ENCODE measurements at regions not wholly inside any gene's neighbourhood (a gene's known extent, or its start where the extent isn't known, plus 50 kb on each side); places are given as distances from the start of the nearest gene placed in this dataset.
"Not testable (repeated sequence)": the region's sequence is repeated elsewhere in the genome, so short reads cannot be mapped to it uniquely, and the experiment has no call there.

DNA sequence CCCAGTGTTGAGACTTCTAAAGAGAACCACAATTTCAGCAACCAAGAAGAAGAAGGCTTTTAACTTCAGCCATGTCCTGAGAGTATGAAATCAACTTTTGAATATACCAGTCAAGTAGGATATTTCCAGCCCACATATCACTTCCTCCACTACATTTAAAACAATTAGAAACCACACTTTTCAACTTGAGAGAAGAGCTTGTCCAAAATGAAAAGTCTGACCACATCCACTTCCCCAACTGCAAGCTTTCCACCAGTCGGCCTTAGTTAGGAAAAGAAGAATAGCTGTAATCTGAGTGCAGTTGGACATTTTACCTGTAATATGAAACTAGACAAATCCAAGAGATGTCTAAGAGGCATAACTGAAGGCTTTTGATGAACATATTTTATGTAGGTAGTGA, 101.9 kb upstream of the SLC7A11 start:
- H3K36me3 Mint-ChIP-seq: no peaks in the 10 kb centered on the region
- no peaks in the 10 kb centered on the region for H3K4me1 Mint-ChIP-seq
- Histone ChIP-seq H3K27me3 (ENCODE audit: insufficient read depth, low read length, poor library complexity, severe bottlenecking) (no peaks in the 10 kb centered on the region), H3K4me1 (ENCODE audit: insufficient read depth, low read length) (no peaks in the 10 kb centered on the region), H3K9me3 (ENCODE audit: low read length) (no peaks in the 10 kb centered on the region), H3K27ac (ENCODE audit: low read depth, low read length) (no peak overlapping the region), H3K4me3 (ENCODE audit: low read length) (no peak overlapping the region), H3K36me3 (ENCODE audit: insufficient read depth, low read length) (no peaks in the 10 kb centered on the region)
- ChIA-PET POLR2A (no interaction called here), CTCF (no interaction called here)
- DNase-seq: no peak
- H3K4me3 Mint-ChIP-seq: no peak overlapping the region
- H3K27me3 Mint-ChIP-seq: no peaks in the 10 kb centered on the region
- peaks cover 0 to 3% (median 0%) of the 10 kb centered on the region in 5 donors for H3K9me3 Mint-ChIP-seq
- H3K27ac Mint-ChIP-seq: no peak overlapping the region

DNA sequence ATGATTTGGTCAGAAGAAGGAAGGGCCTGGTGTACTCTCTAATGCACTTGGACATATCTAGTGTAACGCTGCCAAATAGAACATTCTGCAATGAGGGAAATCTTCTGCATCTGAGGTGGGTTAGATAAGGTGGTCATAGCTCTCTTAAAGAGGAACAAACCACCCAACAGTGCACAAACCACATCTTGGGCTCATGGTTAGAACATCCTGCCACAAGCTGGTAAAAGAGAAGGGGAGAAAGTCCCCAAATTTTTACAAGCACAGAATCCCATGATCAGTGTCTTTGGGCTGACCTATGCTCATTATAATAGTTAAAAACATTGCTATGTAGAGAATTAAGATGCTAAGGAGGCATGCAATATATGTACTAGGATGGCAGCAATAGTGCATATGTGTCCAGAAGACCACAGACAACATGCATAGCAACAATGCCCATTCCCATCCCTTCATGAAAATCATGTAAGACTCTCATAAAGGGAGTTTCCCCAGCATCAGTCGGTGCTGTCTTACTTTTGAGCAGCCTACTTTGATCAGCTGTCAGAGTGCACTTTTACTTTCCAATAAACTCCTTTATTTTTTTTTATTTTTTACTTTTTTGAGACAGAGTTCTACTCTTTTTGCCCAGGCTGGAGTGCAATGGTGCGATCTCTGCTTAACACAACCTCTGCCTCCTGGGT, 99.7 kb upstream of the SLC7A11 start:
- Histone ChIP-seq H3K4me1 (ENCODE audit: insufficient read depth, low read length) (no peaks in the 10 kb centered on the region), H3K4me3 (ENCODE audit: low read length) (no peak overlapping the region), H3K9me3 (ENCODE audit: low read length) (no peaks in the 10 kb centered on the region), H3K36me3 (ENCODE audit: insufficient read depth, low read length) (no peaks in the 10 kb centered on the region), H3K27me3 (ENCODE audit: insufficient read depth, low read length, poor library complexity, severe bottlenecking) (no peaks in the 10 kb centered on the region), H3K27ac (ENCODE audit: low read depth, low read length) (no peak overlapping the region)
- ChIA-PET CTCF (no interaction called here), POLR2A (no interaction called here)
- Mint-ChIP-seq H3K4me1 (no peaks in the 10 kb centered on the region), H3K27me3 (no peaks in the 10 kb centered on the region), H3K27ac (no peak overlapping the region), H3K36me3 (no peaks in the 10 kb centered on the region), H3K4me3 (no peak overlapping the region), H3K9me3 (peaks cover 0 to 3% (median 0%) of the 10 kb centered on the region in 5 donors)
- DNase-seq: peak in 1 of 5 donors; percentile 21

DNA sequence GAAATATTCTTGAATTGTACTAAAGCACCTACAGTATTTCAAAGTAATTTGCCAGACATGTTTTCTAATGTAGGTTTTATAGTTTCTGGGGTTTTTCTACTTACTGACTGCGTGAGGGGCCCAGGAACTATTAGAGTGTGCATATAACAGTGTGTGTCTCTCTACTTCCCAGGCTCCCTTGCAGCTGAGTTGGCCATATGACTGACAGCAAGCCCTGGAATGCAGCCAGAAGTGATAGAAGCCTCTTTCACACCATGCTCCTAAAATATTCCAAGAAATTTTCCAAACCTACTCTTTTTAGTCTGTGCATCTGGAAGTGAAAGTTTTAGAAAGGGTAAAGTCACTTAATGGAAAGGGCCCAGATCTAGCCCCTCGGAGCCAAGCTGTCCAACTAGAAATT, 96.7 kb upstream of the SLC7A11 start:
- no peaks in the 10 kb centered on the region for H3K36me3 ChIP-seq (ENCODE audit: insufficient read depth, low read length)
- no peaks in the 10 kb centered on the region for H3K4me1 Mint-ChIP-seq
- ChIA-PET CTCF (no interaction called here), POLR2A (no interaction called here)
- no peak overlapping the region for H3K27ac ChIP-seq (ENCODE audit: low read depth, low read length)
- no peaks in the 10 kb centered on the region for H3K27me3 Mint-ChIP-seq
- no peak for DNase-seq
- no peaks in the 10 kb centered on the region for H3K4me1 ChIP-seq (ENCODE audit: insufficient read depth, low read length)
- H3K9me3 ChIP-seq (ENCODE audit: low read length): no peaks in the 10 kb centered on the region
- H3K9me3 Mint-ChIP-seq: peaks cover 0 to 7% (median 0%) of the 10 kb centered on the region in 5 donors
- H3K27ac Mint-ChIP-seq: no peak overlapping the region
- H3K36me3 Mint-ChIP-seq: no peaks in the 10 kb centered on the region
- H3K4me3 Mint-ChIP-seq: no peak overlapping the region
- H3K27me3 ChIP-seq (ENCODE audit: insufficient read depth, low read length, poor library complexity, severe bottlenecking): no peaks in the 10 kb centered on the region
- no peak overlapping the region for H3K4me3 ChIP-seq (ENCODE audit: low read length)

DNA sequence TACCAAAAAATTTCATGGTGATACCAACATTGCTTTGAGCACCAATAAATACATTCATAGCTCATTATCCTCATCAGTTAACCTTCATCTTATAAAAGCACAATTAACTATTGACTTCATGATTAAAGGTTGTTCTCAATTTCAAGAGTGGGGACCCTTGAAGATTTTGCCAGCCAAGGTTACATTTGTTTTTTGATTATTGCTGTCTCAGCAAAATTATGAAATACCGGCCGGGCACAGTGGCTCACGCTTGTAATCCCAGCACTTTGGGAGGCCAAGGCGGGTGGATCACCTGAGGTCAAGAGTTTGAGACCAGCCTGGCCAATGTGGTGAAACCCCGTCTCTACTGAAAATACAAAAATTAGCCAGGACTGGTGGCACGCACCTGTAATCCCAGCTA, 96.1 kb upstream of the SLC7A11 start:
- H3K27ac Mint-ChIP-seq, POLR2A ChIA-PET, H3K9me3 Mint-ChIP-seq: not testable (repeated sequence)

DNA sequence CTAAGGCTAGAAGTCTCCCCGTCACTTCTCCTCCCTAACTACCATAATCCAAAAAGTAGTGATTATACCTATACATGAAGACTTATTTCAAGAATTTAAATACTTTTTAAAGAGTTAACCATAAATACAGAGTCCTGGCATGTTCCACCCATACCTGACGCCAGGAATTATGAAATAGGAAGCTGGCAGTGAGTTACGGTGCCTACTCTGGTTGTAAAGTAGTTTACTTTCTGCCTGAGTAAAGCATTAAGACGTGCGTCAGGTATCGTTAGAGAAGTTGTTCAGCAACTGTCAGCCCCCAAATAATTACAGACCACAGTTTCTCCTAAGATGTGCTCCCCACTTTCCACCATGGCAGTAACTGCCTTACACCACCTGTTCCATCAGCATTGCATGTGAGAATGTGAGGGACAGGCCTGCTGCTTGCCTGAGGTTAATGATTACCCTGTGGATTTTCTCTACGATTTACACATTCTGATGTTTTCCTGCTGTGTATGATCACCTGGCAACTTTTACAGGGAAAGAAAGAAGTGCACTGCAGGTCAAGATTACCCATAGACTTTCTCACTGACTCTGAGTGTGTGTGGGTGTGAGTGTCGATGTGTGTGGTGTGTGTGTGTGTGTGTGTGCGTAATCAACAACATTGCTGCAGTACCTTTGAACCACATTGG, 92.3 kb upstream of the SLC7A11 start:
- Mint-ChIP-seq H3K9me3 (peaks cover 0 to 6% (median 4%) of the 10 kb centered on the region in 5 donors), H3K4me3 (no peak overlapping the region), H3K4me1 (no peaks in the 10 kb centered on the region), H3K27ac (no peak overlapping the region), H3K27me3 (no peaks in the 10 kb centered on the region), H3K36me3 (no peaks in the 10 kb centered on the region)
- Histone ChIP-seq H3K4me3 (ENCODE audit: low read length) (no peak overlapping the region), H3K27ac (ENCODE audit: low read depth, low read length) (no peak overlapping the region), H3K4me1 (ENCODE audit: insufficient read depth, low read length) (no peaks in the 10 kb centered on the region), H3K36me3 (ENCODE audit: insufficient read depth, low read length) (no peaks in the 10 kb centered on the region), H3K27me3 (ENCODE audit: insufficient read depth, low read length, poor library complexity, severe bottlenecking) (no peaks in the 10 kb centered on the region), H3K9me3 (ENCODE audit: low read length) (no peaks in the 10 kb centered on the region)
- POLR2A ChIA-PET: no interaction called here
- CTCF ChIA-PET: no interaction called here
- DNase-seq: no peak

More for the DNA sequence above, 96.1 kb upstream of the SLC7A11 start:
- H3K27me3 Mint-ChIP-seq; H3K36me3 Mint-ChIP-seq; H3K4me1 Mint-ChIP-seq; CTCF ChIA-PET; H3K4me3 Mint-ChIP-seq; H3K4me1 ChIP-seq (ENCODE audit: insufficient read depth, low read length); H3K9me3 ChIP-seq (ENCODE audit: low read length); DNase-seq; H3K27ac ChIP-seq (ENCODE audit: low read depth, low read length); H3K27me3 ChIP-seq (ENCODE audit: insufficient read depth, low read length, poor library complexity, severe bottlenecking); H3K4me3 ChIP-seq (ENCODE audit: low read length); H3K36me3 ChIP-seq (ENCODE audit: insufficient read depth, low read length): not testable (repeated sequence)

DNA sequence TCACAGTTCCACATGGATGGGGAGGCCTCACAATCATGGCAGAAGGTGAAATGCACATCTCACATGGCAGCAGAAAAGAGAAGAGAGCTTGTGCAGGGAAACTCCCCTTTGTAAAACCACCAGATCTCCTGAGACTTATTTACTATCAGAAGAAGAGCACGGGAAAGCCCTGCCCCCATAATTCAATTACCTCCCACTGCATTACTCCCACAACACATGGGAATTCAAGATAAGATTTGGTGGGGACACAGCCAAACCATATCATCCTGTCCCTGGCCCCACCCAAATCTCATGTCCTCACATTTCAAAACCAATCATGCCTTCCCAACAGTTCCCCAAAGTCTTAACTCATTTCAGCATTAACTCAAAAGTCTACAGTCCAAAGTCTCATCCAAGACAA, 90.3 kb upstream of the SLC7A11 start:
- H3K4me3 Mint-ChIP-seq; H3K4me1 ChIP-seq (ENCODE audit: insufficient read depth, low read length); H3K27ac Mint-ChIP-seq; CTCF ChIA-PET; H3K27me3 ChIP-seq (ENCODE audit: insufficient read depth, low read length, poor library complexity, severe bottlenecking); POLR2A ChIA-PET; H3K4me1 Mint-ChIP-seq; H3K27me3 Mint-ChIP-seq; H3K27ac ChIP-seq (ENCODE audit: low read depth, low read length); H3K9me3 Mint-ChIP-seq; DNase-seq; H3K36me3 Mint-ChIP-seq; H3K36me3 ChIP-seq (ENCODE audit: insufficient read depth, low read length); H3K4me3 ChIP-seq (ENCODE audit: low read length); H3K9me3 ChIP-seq (ENCODE audit: low read length): not testable (repeated sequence)

DNA sequence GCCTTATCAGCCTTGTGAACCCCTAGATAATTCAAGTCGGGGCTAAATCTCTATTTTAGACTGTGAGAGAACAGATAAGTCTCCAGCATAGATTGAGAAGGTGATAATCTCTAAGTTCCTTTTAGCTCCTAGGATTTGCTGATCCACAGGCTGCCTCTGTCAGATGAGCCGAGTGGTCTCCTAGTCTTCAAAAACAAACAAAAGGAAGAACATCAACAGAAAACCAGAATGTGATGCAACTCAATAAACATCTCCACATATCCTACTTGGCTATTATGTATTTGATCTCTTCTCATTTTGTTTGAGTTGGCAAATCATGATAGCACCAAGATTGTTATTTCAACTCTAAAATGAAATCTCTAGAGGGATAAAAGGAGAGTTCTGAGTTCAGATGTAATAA, 88.4 kb upstream of the SLC7A11 start:
- Histone ChIP-seq H3K4me3 (ENCODE audit: low read length) (no peak overlapping the region), H3K4me1 (ENCODE audit: insufficient read depth, low read length) (no peaks in the 10 kb centered on the region), H3K27me3 (ENCODE audit: insufficient read depth, low read length, poor library complexity, severe bottlenecking) (no peaks in the 10 kb centered on the region), H3K36me3 (ENCODE audit: insufficient read depth, low read length) (no peaks in the 10 kb centered on the region), H3K27ac (ENCODE audit: low read depth, low read length) (no peak overlapping the region), H3K9me3 (ENCODE audit: low read length) (no peaks in the 10 kb centered on the region)
- Mint-ChIP-seq H3K27ac (no peak overlapping the region), H3K36me3 (no peaks in the 10 kb centered on the region), H3K27me3 (no peaks in the 10 kb centered on the region), H3K4me1 (no peaks in the 10 kb centered on the region), H3K9me3 (peaks cover 0 to 9% (median 4%) of the 10 kb centered on the region in 5 donors), H3K4me3 (no peak overlapping the region)
- ChIA-PET CTCF (no interaction called here), POLR2A (no interaction called here)
- DNase-seq: no peak

DNA sequence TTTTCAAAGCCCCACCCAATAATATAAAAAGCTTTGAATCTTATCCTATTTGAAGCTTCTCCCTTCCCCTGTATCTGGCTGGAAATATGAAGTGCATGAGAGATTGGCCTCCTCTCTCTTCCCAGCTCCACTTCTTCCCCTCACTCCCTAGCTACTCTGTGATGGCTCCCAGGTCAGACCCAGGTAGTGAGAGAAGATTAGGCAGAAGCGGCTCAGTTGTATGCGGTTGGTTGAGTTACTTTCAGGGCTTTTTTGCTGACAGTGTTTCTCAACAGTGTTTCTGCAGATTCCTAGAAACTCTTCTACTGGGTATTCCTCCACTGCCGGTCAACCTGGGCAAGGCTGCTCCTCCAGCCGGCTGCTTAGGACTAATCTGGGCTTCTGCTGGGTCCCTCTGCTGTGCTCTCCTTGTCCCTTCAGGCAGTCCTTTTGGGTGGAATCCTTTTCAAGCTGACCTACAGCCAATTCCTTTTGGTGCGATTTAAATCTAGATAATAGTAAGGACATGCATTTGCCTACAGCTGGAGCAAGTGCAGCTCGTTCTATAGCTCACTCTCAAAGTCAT, 87.4 kb upstream of the SLC7A11 start:
- Mint-ChIP-seq H3K27me3 (no peaks in the 10 kb centered on the region), H3K27ac (no peak overlapping the region), H3K4me1 (no peaks in the 10 kb centered on the region), H3K4me3 (no peak overlapping the region), H3K36me3 (no peaks in the 10 kb centered on the region), H3K9me3 (peaks cover 0 to 9% (median 3%) of the 10 kb centered on the region in 5 donors)
- no peak overlapping the region for H3K27ac ChIP-seq (ENCODE audit: low read depth, low read length)
- no peak overlapping the region for H3K4me3 ChIP-seq (ENCODE audit: low read length)
- no peaks in the 10 kb centered on the region for H3K36me3 ChIP-seq (ENCODE audit: insufficient read depth, low read length)
- ChIA-PET CTCF (no interaction called here), POLR2A (no interaction called here)
- H3K9me3 ChIP-seq (ENCODE audit: low read length): no peaks in the 10 kb centered on the region
- no peaks in the 10 kb centered on the region for H3K27me3 ChIP-seq (ENCODE audit: insufficient read depth, low read length, poor library complexity, severe bottlenecking)
- no peak for DNase-seq
- no peaks in the 10 kb centered on the region for H3K4me1 ChIP-seq (ENCODE audit: insufficient read depth, low read length)

Data from CD8-positive, alpha-beta memory T cell (primary cell).